ENCODE measurements at regions not wholly inside any gene's neighbourhood (a gene's known extent, or its start where the extent isn't known, plus 50 kb on each side); places are given as distances from the start of the nearest gene placed in this dataset.

- Histone ChIP-seq H3K27me3 (ENCODE audit: control insufficient read depth in 1 of 2, insufficient read depth in 2 of 2, low read length in 2 of 2) (no peaks in the 10 kb centered on the region), H3K4me1 (ENCODE audit: insufficient read depth, low read length) (no peaks in the 10 kb centered on the region), H3K36me3 (replicated peaks in 1 of 2; ENCODE audit: control insufficient read depth in 1 of 2, insufficient read depth in 2 of 2, low read length in 2 of 2) (no peaks in the 10 kb centered on the region), H3K4me3 (replicated peaks in 1 of 3; ENCODE audit: insufficient read depth in 1 of 3, low read depth in 2 of 3, low read length in 3 of 3) (no peak overlapping the region), H2AFZ (ENCODE audit: low read length) (no peak overlapping the region), H3K27ac (ENCODE audit: extremely low read length, insufficient read depth, low read length) (no peak overlapping the region), H3K4me2 (ENCODE audit: low read depth, low read length) (no peak overlapping the region), H3K9me3 (ENCODE audit: low read length) (no peaks in the 10 kb centered on the region), H3K79me2 (ENCODE audit: insufficient read depth, low read length) (no peaks in the 10 kb centered on the region), H3K9ac (ENCODE audit: insufficient read depth, low read depth, low read length) (no peak overlapping the region), H4K20me1 (ENCODE audit: insufficient read depth, low read length) (no peaks in the 10 kb centered on the region)
- DNase-seq (ENCODE audit: low spot score) (no peak), ATAC-seq (no peak), FAIRE-seq (no peak)
- CTCF ChIA-PET (ENCODE audit: low intra/inter-chr PET ratio, low total read pairs) = no interaction called here
- TF ChIP-seq ZNF121 (CRISPR knock-in tag; IDR thresholded peaks at IDR 0.05) (no peak), ISX (CRISPR knock-in tag; conservative IDR thresholded peaks at IDR 0.05) (no peak), ZKSCAN5 (CRISPR knock-in tag; IDR thresholded peaks at IDR 0.05) (no peak), CAMTA2 (CRISPR knock-in tag; IDR thresholded peaks at IDR 0.05; ENCODE audit: borderline replicate concordance) (no peak), ZNF17 (CRISPR knock-in tag; IDR thresholded peaks at IDR 0.05) (no peak), TGIF2 (CRISPR knock-in tag; IDR thresholded peaks at IDR 0.05) (no peak), ZNF598 (CRISPR knock-in tag; IDR thresholded peaks at IDR 0.05; ENCODE audit: borderline replicate concordance) (no peak), SKI (IDR thresholded peaks at IDR 0.05; ENCODE audit: partially characterized antibody) (no peak), ZSCAN21 (CRISPR knock-in tag; IDR thresholded peaks at IDR 0.05; ENCODE audit: borderline replicate concordance) (no peak), ZNF569 (CRISPR knock-in tag; IDR thresholded peaks at IDR 0.05; ENCODE audit: borderline replicate concordance) (no peak), ZNF280B (CRISPR knock-in tag; IDR thresholded peaks at IDR 0.05; ENCODE audit: borderline replicate concordance) (no peak), NCOA2 (CRISPR knock-in tag; IDR thresholded peaks at IDR 0.05) (no peak)
- TF ChIP-seq, protein P1, sequence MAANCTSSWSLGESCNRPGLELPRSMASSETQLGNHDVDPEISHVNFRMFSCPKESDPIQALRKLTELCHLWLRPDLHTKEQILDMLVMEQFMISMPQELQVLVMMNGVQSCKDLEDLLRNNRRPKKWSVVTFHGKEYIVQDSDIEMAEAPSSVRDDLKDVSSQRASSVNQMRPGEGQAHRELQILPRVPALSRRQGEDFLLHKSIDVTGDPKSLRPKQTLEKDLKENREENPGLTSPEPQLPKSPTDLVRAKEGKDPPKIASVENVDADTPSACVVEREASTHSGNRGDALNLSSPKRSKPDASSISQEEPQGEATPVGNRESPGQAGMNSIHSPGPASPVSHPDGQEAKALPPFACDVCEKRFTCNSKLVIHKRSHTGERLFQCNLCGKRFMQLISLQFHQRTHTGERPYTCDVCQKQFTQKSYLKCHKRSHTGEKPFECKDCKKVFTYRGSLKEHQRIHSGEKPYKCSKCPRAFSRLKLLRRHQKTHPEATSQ (CRISPR knock-in tag; IDR thresholded peaks at IDR 0.05; ENCODE audit: borderline replicate concordance) = no peak
- TF ChIP-seq, protein P2, sequence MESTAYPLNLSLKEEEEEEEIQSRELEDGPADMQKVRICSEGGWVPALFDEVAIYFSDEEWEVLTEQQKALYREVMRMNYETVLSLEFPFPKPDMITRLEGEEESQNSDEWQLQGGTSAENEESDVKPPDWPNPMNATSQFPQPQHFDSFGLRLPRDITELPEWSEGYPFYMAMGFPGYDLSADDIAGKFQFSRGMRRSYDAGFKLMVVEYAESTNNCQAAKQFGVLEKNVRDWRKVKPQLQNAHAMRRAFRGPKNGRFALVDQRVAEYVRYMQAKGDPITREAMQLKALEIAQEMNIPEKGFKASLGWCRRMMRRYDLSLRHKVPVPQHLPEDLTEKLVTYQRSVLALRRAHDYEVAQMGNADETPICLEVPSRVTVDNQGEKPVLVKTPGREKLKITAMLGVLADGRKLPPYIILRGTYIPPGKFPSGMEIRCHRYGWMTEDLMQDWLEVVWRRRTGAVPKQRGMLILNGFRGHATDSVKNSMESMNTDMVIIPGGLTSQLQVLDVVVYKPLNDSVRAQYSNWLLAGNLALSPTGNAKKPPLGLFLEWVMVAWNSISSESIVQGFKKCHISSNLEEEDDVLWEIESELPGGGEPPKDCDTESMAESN (CRISPR knock-in tag; conservative IDR thresholded peaks at IDR 0.05) = no peak
- no TSS peak for BruUV-seq (replicated peaks)
- WGBS (ENCODE audit: low lambda C conversion rate) = 0% methylated on average over 1 of the region's 1 CpG
- intact Hi-C loops (cut with micrococcal nuclease; ENCODE audit: unreplicated experiment) = no loop called here
- in situ Hi-C loops (cut with HindIII; ENCODE audit: extremely low pct_ligation_motif_present, low pct_unique_long_range_greater_than_20kb) = no loop called here
- POLR2A ChIA-PET = no interaction called here
Observed at GRCh38 chr12:97046901-97047300, 139.8 kb downstream of the NEDD1 start.
